K562 (cell line): ENCODE measurements at regions not wholly inside any gene's neighbourhood (a gene's known extent, or its start where the extent isn't known, plus 50 kb on each side); places are given as distances from the start of the nearest gene placed in this dataset.
A peak's percentile ranks its signal among the peaks of the same experiment; 100 is the strongest.

ENCODE experiments used
- ATAC-seq: fragments of 200-7000 bp; cut with Tn5 transposase; 3 replicates; pipeline ENCODE4 v1.9.1; 2020; ENCODE audit warnings: moderate library complexity
- BruUV-seq: library from RNA; stranded (reverse); fragments of 400-500 nt; replicated peaks from 2 replicates; lab custom pipeline; 2021; lab: Mats Ljungman, UMichigan
- CTCF ChIA-PET: fragments of 300-600 bp; formaldehyde crosslinking; extraction: SDS; loops from one replicate; lab custom pipeline; 2021; ENCODE audit warnings: low intra/inter-chr PET ratio; lab: Yijun Ruan, JAX
- POLR2A ChIA-PET: fragments of 300-600, 350-650 bp; sonication (Branson Sonifier 250); formaldehyde crosslinking; extraction: SDS; loops from one replicate; lab custom pipeline; 2021; ENCODE audit warnings: antibody characterized with exemption, inconsistent platforms; lab: Yijun Ruan, JAX
- DNase-seq, 4 experiments: peaks; one replicate each; pipeline versions ENCODE4 v3.0.0 to v3.0.0-alpha.2; 2011 to 2018; ENCODE audit warnings: low spot score in 3 of 4, mixed read lengths in 3 of 4; ENCODE audit errors: extremely low read depth in 1 of 4
- FAIRE-seq: peaks from 2 replicates; lab custom pipeline; 2011; peaks lifted over from hg19 to GRCh38; lab: Jason Lieb, UNC
- H2AFZ ChIP-seq: 2 replicates; pipeline ENCODE4 v1.6.0; 2011; ENCODE audit warnings: low read depth, low read length, control low read depth, inconsistent platforms
- H3K27ac ChIP-seq: fragments of 200-600 bp; 3 replicates; pipeline ENCODE4 v1.8.0; 2011; ENCODE audit warnings: low read depth, mild to moderate bottlenecking, control low read depth, inconsistent platforms, low read length, moderate library complexity, mixed read lengths; ENCODE audit errors: extremely low read depth
- H3K27me3 ChIP-seq, 2 experiments: fragments of 300-600 bp in 1 of 2; 2 replicates in 1 of 2; 3 replicates in 1 of 2; pipeline versions ENCODE4 v1.6.0 to v1.8.0; 2011; ENCODE audit warnings: inconsistent platforms in 2 of 2, low read length in 2 of 2, mild to moderate bottlenecking in 1 of 2, mixed read lengths in 1 of 2, moderate library complexity in 1 of 2; ENCODE audit not compliant: control insufficient read depth in 2 of 2, insufficient read depth in 2 of 2
- H3K36me3 ChIP-seq: fragments of 300-600 bp; 3 replicates; pipeline ENCODE4 v1.8.0; 2011; ENCODE audit warnings: mild to moderate bottlenecking, low read length, inconsistent platforms; ENCODE audit not compliant: control insufficient read depth, insufficient read depth
- H3K4me1 ChIP-seq, 2 experiments: fragments of 200-600 bp in 1 of 2; replicated peaks in 1 of 2; 2 replicates in 1 of 2; 3 replicates in 1 of 2; pipeline versions ENCODE4 v1.5.1 to v1.8.0; 2011; ENCODE audit warnings: inconsistent platforms in 2 of 2, low read length in 2 of 2, mild to moderate bottlenecking in 1 of 2, mixed read lengths in 1 of 2, moderate library complexity in 1 of 2; ENCODE audit not compliant: control insufficient read depth in 2 of 2, insufficient read depth in 2 of 2
- H3K4me2 ChIP-seq: 2 replicates; pipeline ENCODE4 v1.6.1; 2011; ENCODE audit warnings: low read length, control low read depth, inconsistent platforms, mixed read lengths; ENCODE audit not compliant: insufficient read depth
- H3K4me3 ChIP-seq: fragments of 200-600 bp; sonication (generic), shearing (Covaris generic); 2 replicates; pipeline ENCODE4 v1.5.1; 2016; ENCODE audit warnings: control low read depth, inconsistent platforms
- H3K79me2 ChIP-seq: fragments of 200-600 bp; 3 replicates; pipeline ENCODE4 v1.8.0; 2011; ENCODE audit warnings: low read length, inconsistent platforms; ENCODE audit not compliant: control insufficient read depth, insufficient read depth
- H3K9ac ChIP-seq, 2 experiments: 2 replicates each; pipeline versions ENCODE4 v1.6.0 to v1.6.1; 2011; ENCODE audit warnings: low read depth in 2 of 2, low read length in 2 of 2, control low read depth in 1 of 2, inconsistent platforms in 1 of 2, mild to moderate bottlenecking in 1 of 2, mixed read lengths in 1 of 2; ENCODE audit not compliant: insufficient read depth in 1 of 2
- H3K9me1 ChIP-seq: one replicate; pipeline ENCODE4 v1.6.0; 2011; ENCODE audit warnings: inconsistent platforms, mild to moderate bottlenecking, low read length, moderate library complexity; ENCODE audit not compliant: control insufficient read depth, insufficient read depth
- H3K9me3 ChIP-seq: replicated peaks from 2 replicates; pipeline ENCODE4 v1.5.1; 2011; ENCODE audit warnings: low read depth, low read length, inconsistent platforms; ENCODE audit not compliant: control insufficient read depth, insufficient read depth
- H4K20me1 ChIP-seq: replicated peaks from 2 replicates; pipeline ENCODE4 v1.6.1; 2011; ENCODE audit warnings: low read length, inconsistent platforms, mixed read lengths; ENCODE audit not compliant: control insufficient read depth, insufficient read depth
- BCLAF1 ChIP-seq, 2 experiments: fragments of 450-650 bp in 1 of 2; IDR thresholded peaks; 2 replicates each; pipeline ENCODE4 v1.6.1; 2011 to 2017; ENCODE audit warnings: low read depth in 2 of 2, antibody characterized with exemption in 1 of 2, borderline replicate concordance in 1 of 2, low read length in 1 of 2, mild to moderate bottlenecking in 1 of 2, mixed read lengths in 1 of 2; ENCODE audit not compliant: control insufficient read depth in 1 of 2
- BCOR ChIP-seq: fragments of 450-650 bp; IDR thresholded peaks from 2 replicates; pipeline ENCODE4 v1.6.1; 2016
- HSF4 ChIP-seq: fragments of 250-450 bp; sonication (Bioruptor Pico); IDR thresholded peaks from 2 replicates; pipeline ENCODE4 v2.1.2; 2022; ENCODE audit warnings: mild to moderate bottlenecking, moderate library complexity, borderline replicate concordance
- MXI1 ChIP-seq: IDR thresholded peaks from 2 replicates; pipeline ENCODE4 v1.6.1; 2011; ENCODE audit warnings: low read depth, mild to moderate bottlenecking, improper control_type of control experiment, low read length
- SNRNP70 ChIP-seq: fragments of 200-400 bp; formaldehyde crosslinking; optimal IDR thresholded peaks from 2 replicates; pipeline ENCODE3; 2017; ENCODE audit warnings: low read depth, low read length
- ZBTB43 ChIP-seq: sonication (generic); formaldehyde crosslinking; IDR thresholded peaks from 2 replicates; pipeline ENCODE4 v1.8.0; 2023; ENCODE audit warnings: mild to moderate bottlenecking, missing genetic modification reagents
- ZNF239 ChIP-seq: fragments of 250-450 bp; sonication (Bioruptor Pico); IDR thresholded peaks from 2 replicates; pipeline ENCODE4 v1.4.0; 2020; ENCODE audit warnings: mild to moderate bottlenecking
- ZNF407 ChIP-seq: fragments of 450-650 bp; IDR thresholded peaks from 2 replicates; pipeline ENCODE4 v1.6.1; 2016; ENCODE audit warnings: low read depth
- WGBS: fragments of 100-300 bp; shearing (Covaris generic); methylation state at CpG from one replicate; pipeline ENCODE4 v1.1.6; 2016; ENCODE audit warnings: low coverage, mixed read lengths; ENCODE audit not compliant: insufficient coverage; ENCODE audit errors: missing lambda C conversion rate; 5-methylcytosine and 5-hydroxymethylcytosine counted together
- in situ Hi-C: fragments of 300-500 bp; cut with MboI; formaldehyde crosslinking; loops from 4 replicates; pipeline ENCODE4 v1.15.0; 2018; ENCODE audit warnings: inconsistent platforms, mixed read lengths
- intact Hi-C: fragments of 100-400 bp; cut with micrococcal nuclease; formaldehyde crosslinking; loops from 2 replicates; pipeline ENCODE4 v1.14.2; 2022

GRCh38 chr1:29392036-29392435 is 155.7 kb downstream of the PTPRU start (continued):
- TF ChIP-seq BCLAF1 (IDR thresholded peaks at IDR 0.05; ENCODE audit: borderline replicate concordance in 1 of 2, control insufficient read depth in 1 of 2, low read depth in 2 of 2, low read length in 1 of 2) (no peak), MXI1 (no peak), ZBTB43 (CRISPR knock-in tag) (no peak)

- ATAC-seq (peak; percentile 11; the same call in 1 of the 3 replicates), DNase-seq (no peak), FAIRE-seq (no peak)
- H2AFZ ChIP-seq = no peak overlapping the region
- H3K9me1 ChIP-seq = no peaks in the 10 kb centered on the region
- no peaks in the 10 kb centered on the region for H3K36me3 ChIP-seq
- POLR2A ChIA-PET = no interaction called here
- WGBS = 4% methylated on average over 5 of the region's 5 CpGs
- no peak overlapping the region for H3K9ac ChIP-seq
- H3K27ac ChIP-seq = no peak overlapping the region
- BruUV-seq = no TSS peak
- H4K20me1 ChIP-seq = peaks cover 10% of the 10 kb centered on the region
- no peak overlapping the region for H3K4me2 ChIP-seq
- H3K4me1 ChIP-seq = peaks cover 2 to 6% of the 10 kb centered on the region in 2 experiments; a peak in 3 of 5 replicates
- CTCF ChIA-PET = no interaction called here
- no peaks in the 10 kb centered on the region for H3K79me2 ChIP-seq
- in situ Hi-C loops (loop anchor here (5.0 kb wide), 1 partner anchor 1016 kb away; no protein-coding TSS in a partner anchor), intact Hi-C loops (no loop called here)
- H3K27me3 ChIP-seq = no peaks in the 10 kb centered on the region; a peak in 1 of 5 replicates
- H3K4me3 ChIP-seq = no peak overlapping the region
- no peaks in the 10 kb centered on the region for H3K9me3 ChIP-seq
- TF ChIP-seq HSF4 (CRISPR knock-in tag) (no peak), ZNF407 (no peak), SNRNP70 (no peak), ZNF239 (CRISPR knock-in tag) (no peak), BCOR (peak; percentile 72; the same call in 1 of the 2 replicates)
Measured at GRCh38 chr1:29391362-29391880, 155.1 kb downstream of the PTPRU start.
